Left colon (tissue), 2 donors: ENCODE measurements at regions not wholly inside any gene's neighbourhood (a gene's known extent, or its start where the extent isn't known, plus 50 kb on each side); places are given as distances from the start of the nearest gene placed in this dataset.

Source experiments
- ATAC-seq: fragments of 200-7000 bp; cut with Tn5 transposase; one replicate; pipeline ENCODE4 v1.9.1; 2020; ENCODE audit warnings: mild to moderate bottlenecking, moderate library complexity
- DNase-seq, 2 donors: peaks; one replicate each; pipeline ENCODE4 v3.0.0-alpha.2; 2020
- intact Hi-C, 2 donors: fragments of 100-400 bp; cut with DNase I in 1 of 2; cut with micrococcal nuclease in 1 of 2; formaldehyde crosslinking; loops; one replicate each; pipeline versions ENCODE4 v1.11.2 to v1.14.0; 2022; cut with DNase I, micrococcal nuclease
- donor health status: DM: no; HTN: no; CAD: no.
- donor health status: DM: yes; HTN: yes; CAD: no.

DNA sequence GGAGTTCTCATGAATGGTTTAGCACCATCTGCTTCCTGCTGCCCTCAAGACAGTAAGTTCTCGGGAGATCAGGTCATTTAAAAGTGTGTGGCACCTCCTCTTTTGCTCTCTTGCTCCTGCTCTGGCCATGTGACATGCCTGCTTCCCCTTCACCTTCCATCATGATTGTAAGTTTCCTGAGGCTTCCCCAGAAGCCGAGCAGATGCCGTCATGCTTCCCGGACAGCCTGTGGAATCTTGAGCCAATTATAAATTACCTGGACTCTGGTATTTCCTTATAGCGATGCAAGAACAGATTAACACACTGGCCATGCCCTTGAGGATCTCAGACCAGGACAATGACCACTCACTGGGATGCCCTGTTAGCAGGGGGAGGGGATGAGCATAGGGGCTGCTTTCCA lies 212.3 kb downstream of the MATN1 start:
- ATAC-seq (no peak), DNase-seq (no peak)
- intact Hi-C loops = no loop called here

DNA sequence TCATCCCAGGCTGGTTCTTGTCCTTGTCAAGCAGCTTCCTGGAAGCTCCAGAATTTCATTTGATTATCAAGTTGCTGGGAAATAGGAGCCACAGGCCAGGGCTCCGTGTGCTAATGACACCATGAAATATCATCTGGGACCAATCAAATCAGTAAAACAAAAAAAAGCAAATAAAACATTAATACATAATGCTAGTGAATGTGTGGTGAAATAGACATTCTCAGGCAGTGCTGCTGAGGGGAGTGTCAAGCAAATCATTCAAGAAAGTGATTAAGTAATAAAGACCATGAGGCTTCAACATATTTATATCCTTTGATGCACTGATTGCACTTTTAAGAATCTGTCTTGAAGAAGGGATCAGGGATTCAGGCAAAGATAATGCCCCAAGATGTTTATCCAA lies 213.7 kb downstream of the MATN1 start:
- no peak for ATAC-seq
- intact Hi-C loops = no loop called here
- no peak for DNase-seq

DNA sequence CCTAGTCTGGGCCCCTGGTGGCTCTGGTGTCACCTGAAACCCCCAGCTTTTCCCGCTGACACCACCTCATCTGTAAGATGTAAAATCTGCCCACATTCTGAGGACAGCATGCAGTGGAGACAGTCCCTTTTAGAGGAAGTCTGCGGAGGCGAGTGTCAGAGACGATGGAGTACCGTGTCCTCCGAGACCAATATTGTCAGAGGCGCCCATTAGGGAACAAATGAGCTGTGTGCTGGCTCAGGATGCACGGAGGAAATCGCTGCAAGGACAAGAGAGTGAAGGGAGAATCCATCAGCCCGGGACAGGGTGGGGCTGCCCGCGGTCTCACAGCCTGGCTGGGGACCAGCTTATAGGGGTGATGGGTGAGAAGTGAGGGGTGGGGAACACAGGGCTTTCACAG lies 214.8 kb downstream of the MATN1 start:
- no peak for DNase-seq
- no peak for ATAC-seq
- intact Hi-C loops = no loop called here

DNA sequence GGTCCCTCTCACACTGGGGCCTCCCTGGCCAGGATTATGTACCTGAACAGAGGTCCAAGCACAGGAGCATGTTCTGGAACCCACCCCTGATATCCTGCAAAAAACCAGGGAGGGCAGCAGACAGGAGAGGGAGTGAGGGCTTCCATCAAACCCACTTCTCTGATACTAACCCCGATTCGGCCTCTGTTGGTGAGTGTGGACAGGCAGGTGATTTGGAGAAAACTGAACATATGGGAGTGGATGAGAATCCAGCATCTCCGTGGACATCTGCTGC lies 215.3 kb downstream of the MATN1 start:
- no peak for DNase-seq
- no peak for ATAC-seq
- intact Hi-C loops = no loop called here

DNA sequence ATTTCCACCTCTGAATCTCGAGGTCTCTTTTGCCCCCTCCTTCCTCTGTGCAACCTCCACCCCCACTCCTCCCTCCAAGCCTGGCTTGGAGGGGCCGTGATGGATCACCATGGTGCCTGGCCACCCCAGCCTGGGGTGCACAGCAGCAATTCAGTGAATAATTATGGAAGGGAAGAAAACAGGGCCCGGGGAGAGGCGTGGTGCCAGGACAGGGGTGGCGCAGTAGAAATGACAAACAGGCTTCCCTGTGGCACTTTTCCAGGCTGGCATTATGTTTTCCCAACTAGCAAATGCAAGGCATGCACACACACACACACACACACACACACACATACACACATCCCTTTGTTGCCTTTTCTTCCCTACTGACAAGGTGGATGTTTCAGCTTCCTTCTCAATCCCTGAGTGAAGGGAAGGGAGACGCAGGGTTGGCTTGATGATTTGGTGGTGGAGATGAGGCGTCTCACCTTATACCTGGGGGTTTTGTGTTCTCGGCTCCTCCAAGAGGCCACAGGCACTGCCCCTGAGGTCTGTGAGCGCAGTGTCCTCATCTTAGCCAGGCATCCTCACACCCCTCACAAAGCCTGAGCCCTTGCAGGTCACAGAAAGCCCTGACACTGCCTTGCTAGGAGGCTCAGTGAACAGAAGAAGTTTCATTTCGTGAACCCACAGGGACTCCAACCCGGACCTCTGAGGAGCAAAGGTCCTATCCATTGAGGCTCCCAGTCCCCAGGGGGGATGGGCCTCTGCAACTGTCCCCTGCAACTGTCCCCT lies 215.8 kb downstream of the MATN1 start:
- ATAC-seq = no peak
- DNase-seq = no peak
- intact Hi-C loops = no loop called here

DNA sequence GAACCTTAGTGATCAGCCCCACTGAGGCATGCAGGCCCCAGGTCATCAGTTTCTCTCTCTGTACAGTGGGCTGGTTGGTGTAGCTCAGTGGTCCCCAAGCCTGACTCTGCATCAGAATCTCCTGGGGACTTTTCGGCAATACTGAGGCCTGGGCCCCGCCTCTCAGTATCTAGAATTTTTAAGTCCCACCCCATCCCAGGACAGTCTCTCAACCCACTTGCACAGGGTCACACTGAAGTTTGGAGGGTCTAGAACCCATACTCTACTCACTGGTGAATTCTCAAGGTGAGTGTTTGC lies 216.4 kb downstream of the MATN1 start:
- intact Hi-C loops = no loop called here
- DNase-seq = no peak
- no peak for ATAC-seq

DNA sequence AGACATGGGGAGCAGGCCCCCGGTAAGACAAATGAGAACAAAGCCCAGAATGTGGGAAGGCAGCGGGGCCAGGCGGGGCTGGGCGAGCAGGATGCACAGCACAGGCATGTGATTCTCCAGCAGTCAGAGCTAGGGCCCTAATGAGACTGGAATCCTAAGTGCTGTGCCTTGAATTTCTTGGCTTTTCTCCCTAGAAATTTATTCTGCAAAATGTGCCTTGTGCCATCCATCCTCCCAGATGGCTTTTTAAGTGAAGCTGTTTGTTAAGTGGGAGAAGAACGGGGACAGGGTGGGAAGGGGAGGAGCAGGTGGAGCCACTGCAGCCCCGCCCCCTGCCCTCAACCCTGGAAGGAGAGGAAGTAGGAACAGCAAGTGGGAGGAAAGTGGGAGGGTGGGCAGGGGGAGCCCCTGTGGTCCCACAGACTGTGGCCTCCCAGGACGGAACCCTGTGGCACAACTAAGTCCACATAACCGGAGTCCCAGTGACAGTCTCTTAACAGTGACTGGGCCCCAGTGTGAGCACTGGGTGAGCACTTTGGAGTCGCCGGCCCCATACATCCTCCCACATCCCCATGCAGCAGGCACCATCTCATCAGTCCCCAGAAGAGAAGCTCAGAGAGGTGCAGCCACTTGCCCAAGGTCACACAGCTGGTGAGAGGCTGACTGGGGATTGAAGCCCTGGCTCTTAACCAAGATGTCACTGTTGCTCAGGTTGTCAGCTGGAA lies 216.9 kb downstream of the MATN1 start:
- DNase-seq = no peak

DNA sequence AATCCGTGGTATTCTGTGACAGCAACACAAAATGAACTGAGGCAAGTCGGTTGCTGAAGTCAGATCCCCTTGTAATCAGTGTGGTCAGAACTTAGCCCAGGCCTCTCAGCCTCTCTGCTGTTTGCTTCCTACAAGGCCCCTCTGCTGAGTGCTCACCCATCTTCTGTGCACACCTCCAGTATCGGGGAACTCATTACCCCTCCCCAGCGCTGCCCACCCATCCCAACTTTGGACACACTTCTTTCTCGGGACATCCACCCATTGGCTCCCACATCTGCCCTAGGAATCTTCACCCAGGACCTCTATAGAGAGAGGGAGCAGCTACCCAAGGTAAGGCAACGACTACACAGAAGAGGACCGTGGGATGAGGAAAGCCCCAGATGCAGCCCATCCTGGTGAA lies 217.5 kb downstream of the MATN1 start:
- intact Hi-C loops = no loop called here
- ATAC-seq = no peak
- DNase-seq = no peak

More for the DNA sequence above, 216.9 kb downstream of the MATN1 start:
- intact Hi-C loops = no loop called here
- ATAC-seq = no peak

DNA sequence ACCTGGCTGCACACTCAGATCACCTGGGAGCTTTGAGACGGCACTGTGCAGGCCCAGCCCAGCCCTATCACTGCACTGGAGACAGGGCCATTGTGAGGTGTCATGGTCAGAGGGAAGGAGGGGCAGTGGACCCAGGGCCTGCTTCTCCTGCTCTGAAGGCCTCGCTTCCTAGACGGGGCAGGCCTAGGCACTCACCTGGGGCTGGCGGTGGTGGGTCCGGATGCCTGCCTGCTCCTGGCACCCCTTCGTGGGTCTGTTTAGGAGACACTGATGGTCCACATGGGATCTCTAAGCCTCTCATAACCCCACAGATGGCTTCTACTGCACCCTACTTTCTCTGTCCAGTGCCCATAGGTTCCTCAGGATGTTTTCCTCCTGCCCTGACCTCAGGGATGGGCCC lies 230.9 kb downstream of the MATN1 start:
- no peak for ATAC-seq
- no peak for DNase-seq
- intact Hi-C loops = no loop called here

DNA sequence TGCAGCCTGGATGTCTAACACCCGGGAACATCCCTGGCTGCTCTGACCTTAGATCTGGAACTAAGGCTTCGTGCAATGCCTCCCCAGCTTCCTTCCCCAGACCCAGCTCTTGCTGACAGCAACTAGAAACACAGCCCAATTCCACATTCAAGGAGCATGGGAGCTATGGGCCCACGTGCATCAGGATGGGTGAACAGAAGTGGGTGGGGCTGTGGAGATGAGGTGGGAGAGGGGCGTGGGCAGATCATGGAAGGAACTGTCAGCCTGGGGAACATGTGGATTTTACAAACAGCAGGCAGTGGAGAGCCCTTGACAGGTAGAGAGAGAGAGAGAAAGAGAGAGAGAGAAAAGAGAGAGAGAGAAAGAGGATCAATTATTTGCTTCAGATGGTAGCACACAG lies 231.6 kb downstream of the MATN1 start:
- intact Hi-C loops = no loop called here
- DNase-seq (no peak), ATAC-seq (no peak)

DNA sequence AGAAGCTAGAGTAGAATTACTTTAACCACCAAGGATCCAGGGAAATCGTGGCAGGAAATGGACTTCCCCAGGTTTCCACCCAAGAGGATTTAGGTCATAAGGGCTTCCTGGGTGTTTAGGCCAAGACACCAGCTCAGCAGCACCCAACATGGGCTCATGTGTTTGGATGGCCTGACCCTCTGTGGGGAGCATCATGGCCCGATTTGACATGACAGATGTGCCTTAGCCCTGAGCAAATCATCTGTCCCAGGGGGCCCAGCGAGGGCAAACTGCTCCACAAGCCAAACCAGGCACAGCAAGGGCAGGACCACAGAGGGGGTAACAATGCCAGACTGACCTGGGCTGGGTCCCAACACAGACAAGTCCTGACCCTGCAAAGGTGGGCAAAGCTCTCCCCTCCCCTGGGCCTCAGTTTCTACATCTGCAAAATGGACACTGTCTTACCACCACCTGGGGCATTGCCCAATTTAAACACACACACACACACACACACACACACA lies 232.8 kb downstream of the MATN1 start:
- ATAC-seq = no peak
- DNase-seq = no peak
- intact Hi-C loops = no loop called here

DNA sequence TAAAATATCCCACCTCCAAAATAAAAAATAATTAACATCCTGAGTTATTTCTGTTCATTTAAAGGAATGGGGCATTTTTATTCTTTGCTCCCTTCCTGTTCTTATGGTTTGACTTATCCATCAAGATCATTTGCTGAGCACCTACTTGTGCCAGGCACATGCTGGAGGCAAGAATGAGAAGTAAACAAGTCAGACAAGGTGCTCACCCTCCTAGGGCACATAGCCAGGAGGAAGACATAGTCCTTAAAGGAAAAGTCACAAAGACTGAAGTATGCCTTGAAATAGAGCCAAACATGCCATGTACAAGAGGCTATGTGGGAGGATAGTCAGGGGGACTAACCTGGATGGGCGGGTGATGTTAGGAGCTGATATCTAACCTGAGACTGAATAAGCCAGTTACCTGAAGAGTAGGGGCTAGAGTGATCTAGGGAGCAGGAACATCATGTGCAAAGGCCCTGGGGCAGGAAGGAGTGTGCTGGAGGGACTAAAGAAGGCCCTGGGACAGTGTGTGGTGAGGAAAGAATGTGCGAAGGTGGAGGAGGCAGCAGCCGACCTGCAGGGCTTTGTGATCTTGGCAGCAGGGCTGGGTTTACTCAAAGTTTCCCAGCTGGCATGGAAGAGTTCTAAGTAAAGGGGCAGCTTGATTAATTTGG lies 233.5 kb downstream of the MATN1 start:
- DNase-seq (no peak), ATAC-seq (no peak)
- intact Hi-C loops = no loop called here

DNA sequence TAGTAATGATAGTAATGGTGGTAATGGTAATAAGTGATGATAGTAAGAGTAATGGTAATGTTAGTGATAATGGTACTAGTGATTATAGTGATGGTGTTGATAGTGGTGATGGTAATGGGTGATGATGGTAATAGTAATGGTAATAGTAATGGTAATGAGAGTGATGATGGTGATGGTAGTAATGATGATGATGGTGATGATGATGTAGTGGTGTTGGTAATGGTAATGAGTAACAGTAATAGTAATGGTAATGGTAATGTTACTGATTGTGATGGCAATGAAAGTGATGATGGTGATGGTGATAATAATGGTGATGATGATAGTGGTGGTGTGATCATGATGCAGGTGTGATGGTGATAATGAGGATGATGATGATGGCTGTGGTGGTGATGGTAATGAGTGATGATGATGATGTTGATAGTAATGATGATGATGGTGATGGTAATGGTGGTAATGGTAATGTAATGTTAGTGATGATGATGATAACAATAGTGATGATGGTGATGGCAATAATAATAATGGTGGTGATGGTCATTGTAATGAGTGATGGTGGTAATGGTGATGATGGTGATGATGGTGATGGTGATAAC lies 235.0 kb downstream of the MATN1 start:
- DNase-seq = no peak
- no peak for ATAC-seq
- intact Hi-C loops = no loop called here

DNA sequence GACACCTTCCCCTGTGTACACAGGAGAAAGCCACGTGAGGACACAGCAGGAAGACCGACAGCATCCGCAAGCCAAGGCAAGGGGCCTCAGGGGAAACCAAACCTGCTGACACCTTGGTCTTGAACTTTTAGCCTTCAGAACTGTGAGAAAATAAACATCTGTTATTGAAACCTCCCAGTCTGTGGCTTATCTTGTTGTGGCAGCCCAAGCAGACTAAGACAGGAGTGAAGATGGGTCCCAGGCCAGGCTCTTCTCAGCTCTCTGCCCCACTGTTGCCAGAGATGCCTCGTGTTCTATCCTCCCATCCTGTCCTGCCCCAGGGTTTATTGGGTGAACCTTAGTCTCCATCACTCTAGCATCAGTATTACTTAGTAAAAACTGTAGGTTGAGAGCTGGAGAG lies 236.3 kb downstream of the MATN1 start:
- ATAC-seq = no peak
- DNase-seq = no peak
- intact Hi-C loops = no loop called here

DNA sequence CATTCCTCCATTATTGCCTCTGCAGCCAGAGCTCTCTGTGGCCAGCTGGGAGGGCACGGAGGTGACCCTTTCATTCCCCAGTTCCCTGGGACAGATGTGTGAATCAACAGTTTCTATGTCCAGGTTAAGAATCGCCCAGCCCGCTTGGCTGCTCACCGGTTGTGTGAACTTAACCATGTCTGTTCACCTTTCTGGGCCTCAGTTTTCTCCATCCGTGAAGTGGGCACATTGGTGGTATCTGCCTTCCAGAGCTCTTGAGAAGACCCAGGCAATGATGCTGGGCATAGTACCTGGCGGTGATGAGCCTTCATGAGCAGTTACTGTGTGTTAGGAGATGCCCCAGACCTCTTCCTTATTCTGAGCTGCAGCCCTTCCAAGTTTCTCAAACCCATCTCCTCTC lies 238.3 kb downstream of the MATN1 start:
- intact Hi-C loops = no loop called here
- ATAC-seq (no peak), DNase-seq (no peak)

DNA sequence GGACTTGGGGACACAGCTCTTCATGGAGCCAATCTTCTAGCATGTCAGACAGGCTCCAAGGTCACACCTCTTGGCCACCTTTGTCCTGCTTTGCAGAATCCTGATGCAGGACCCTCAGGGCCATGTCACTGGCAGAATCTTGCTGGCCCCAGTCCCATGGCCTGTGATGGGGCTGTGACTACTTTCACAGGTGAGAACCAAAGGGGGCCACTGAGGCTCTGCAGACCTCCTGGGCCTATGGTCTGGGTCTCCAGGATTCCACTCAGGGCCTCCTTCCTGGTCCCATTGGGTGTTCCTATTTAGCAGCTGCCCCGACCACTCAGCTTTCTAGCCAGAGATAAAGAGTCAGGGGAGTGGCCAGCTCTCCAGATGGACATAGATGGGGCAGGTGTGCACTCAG lies 238.7 kb downstream of the MATN1 start:
- no peak for ATAC-seq
- DNase-seq = no peak
- intact Hi-C loops = no loop called here

DNA sequence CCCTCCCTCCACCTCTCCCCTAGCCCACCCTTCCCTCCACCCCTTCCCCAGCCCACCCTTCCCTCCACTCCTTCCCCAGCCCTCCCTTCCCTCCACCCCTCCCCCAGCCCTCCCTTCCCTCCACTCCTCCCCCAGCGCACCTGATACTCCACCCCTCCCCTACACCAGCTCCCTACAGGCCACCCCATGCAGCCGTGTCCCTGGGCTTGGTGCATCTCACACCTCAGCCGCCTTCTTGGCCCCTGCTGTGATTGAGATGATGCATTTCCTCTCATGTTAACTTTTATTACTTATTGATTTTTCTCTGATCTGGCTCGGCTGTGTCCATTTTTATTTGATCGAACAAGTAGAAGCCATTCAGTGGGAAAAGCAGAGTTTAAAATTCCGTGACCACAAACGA lies 243.8 kb downstream of the MATN1 start:
- DNase-seq (no peak), ATAC-seq (no peak)
- intact Hi-C loops = no loop called here

DNA sequence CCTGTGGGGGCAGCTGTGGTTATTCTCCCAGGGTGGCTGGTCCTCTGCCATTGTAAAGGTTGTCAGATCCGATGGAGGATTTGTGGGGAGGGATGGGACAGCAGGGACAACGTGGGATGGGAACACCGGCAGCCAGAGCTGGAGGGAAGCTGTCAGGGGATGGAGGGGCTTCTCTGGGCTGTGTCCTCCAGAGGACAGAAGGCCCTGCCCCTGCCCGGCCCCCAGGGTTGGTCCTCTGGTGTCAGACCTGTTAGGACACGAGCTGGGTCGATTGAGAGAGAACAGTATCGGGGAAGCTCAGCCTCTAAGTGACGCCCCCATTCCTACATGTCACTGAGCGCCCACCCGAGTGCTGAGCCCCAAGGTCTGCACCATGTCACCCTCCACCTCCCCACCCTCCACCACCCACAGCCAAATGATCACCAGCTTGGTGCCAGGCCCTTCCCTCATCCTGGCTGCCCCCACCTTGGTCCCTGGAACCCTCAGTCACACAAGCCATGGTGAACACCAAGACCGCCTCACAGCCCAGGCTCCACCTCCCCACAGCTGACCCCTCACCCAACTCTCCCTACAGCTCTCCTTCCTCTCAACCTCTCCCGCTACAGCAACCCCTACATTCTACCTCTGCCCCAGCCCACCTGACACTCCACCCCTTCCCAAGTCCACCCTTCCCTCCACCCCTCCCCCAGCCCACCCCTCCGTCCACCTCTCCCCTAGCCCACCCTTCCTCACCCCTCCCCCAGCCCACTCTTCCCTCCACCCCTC lies 244.4 kb downstream of the MATN1 start:
- intact Hi-C loops = no loop called here
- DNase-seq = no peak
- no peak for ATAC-seq

DNA sequence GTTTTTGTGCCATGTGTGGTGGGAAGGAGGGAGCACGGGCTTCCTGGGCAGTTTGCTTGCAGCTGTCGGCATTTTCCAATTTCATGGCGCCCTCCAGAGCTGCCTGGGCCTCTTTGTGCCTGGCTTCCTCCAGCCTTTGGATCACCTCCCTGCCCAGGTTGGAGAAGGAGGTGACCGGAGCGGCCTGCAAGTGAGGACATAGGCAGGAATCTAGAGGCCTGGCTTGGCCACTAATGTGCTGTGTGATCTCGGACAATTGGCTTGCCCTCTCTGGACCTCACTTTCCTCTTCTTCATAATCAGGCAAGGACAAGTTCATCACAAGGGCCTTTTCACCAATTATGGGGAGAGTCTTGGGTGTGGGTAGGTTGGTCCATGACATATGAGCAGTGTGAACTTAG lies 245.1 kb downstream of the MATN1 start:
- DNase-seq = no peak
- intact Hi-C loops = no loop called here
- ATAC-seq = no peak

DNA sequence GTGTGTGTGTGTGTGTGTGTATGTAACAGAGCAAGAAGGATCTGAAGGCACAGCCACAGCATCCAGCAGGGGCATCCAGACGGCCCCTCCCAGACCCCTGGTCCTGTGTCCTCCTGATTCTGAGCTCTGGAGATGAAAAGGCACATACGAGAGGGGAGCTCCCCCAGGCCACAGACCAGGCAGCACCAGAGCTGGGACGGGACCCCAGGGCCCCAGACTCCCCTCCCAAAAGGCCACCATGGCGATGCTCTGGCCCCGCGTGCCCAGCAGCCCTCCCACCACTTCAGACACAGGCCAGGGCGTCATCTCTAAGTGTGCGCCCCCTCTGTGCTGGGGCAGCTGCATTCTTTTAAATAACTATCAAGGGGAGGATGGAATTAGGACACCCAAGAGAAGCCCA lies 245.8 kb downstream of the MATN1 start:
- intact Hi-C loops = no loop called here
- DNase-seq (no peak), ATAC-seq (no peak)
